ENCODE measurements at regions not wholly inside any gene's neighbourhood (a gene's known extent, or its start where the extent isn't known, plus 50 kb on each side); places are given as distances from the start of the nearest gene placed in this dataset.
"Not testable (repeated sequence)": the region's sequence is repeated elsewhere in the genome, so short reads cannot be mapped to it uniquely, and the experiment has no call there.

DNA sequence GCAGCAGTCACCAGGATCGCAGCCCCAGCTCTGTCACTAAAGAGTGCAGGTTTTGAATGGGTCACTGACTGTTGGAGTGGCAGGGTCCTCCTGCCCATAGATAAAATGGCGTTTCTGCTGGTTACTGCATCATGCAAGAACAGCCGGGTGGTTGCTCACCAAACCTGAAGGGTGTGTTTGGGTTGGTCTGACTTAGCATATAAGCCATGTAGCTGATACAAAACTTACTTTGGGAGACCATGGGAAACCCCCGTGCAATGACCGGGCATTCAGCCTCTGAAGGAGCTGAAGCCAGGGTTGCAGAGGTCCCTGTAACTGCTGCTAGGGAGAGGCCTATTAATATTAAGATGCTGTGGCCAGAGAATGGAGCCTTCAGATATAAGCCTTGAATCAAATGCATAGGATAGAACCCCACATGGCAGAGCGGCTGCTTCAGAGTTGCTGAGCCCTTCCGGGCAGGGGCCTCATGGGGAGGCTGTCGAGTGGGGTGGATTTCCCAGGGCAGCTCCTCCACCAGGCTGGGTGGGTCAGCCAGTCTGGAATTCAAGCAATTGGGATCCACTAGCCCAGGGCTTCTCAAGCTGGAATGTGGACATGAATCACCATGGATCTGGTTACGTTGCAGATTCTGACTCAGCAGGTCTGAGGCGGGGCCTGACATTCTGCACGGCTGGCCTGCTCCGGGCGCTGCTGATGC lies 70.9 kb upstream of the CTBP2 start:
- ChIA-PET CTCF (no interaction called here), POLR2A (no interaction called here)
- TF ChIP-seq, protein P1, sequence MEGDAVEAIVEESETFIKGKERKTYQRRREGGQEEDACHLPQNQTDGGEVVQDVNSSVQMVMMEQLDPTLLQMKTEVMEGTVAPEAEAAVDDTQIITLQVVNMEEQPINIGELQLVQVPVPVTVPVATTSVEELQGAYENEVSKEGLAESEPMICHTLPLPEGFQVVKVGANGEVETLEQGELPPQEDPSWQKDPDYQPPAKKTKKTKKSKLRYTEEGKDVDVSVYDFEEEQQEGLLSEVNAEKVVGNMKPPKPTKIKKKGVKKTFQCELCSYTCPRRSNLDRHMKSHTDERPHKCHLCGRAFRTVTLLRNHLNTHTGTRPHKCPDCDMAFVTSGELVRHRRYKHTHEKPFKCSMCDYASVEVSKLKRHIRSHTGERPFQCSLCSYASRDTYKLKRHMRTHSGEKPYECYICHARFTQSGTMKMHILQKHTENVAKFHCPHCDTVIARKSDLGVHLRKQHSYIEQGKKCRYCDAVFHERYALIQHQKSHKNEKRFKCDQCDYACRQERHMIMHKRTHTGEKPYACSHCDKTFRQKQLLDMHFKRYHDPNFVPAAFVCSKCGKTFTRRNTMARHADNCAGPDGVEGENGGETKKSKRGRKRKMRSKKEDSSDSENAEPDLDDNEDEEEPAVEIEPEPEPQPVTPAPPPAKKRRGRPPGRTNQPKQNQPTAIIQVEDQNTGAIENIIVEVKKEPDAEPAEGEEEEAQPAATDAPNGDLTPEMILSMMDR (IDR thresholded peaks at IDR 0.05; ENCODE audit: control extremely low read depth, extremely low read depth, low read depth, missing control alignments) = no peak
- DNase-seq (ENCODE audit: extremely low spot score) = no peak

DNA sequence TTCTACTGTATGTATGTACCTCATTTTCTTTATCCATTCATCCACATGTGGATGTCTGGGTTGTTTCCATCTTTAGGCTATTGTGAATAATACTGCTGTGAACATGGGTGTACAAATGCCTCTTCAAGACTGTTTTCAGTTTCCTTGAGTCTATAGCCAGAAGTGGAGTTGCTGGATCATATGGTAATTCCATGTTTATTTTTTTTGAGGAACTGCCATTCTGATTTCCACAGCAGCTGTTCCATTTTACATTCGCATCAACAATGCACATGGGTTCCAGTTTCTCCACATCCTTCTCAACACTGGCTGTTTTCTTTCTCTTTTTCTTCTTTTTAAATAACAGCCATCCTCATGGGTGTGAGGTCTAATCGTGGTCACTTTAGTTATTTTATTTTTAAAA lies 69.9 kb upstream of the CTBP2 start:
- POLR2A ChIA-PET = no interaction called here
- DNase-seq (ENCODE audit: extremely low spot score) = no peak
- CTCF ChIA-PET = no interaction called here
- TF ChIP-seq, protein P1 (IDR thresholded peaks at IDR 0.05; ENCODE audit: control extremely low read depth, extremely low read depth, low read depth, missing control alignments) = no peak

DNA sequence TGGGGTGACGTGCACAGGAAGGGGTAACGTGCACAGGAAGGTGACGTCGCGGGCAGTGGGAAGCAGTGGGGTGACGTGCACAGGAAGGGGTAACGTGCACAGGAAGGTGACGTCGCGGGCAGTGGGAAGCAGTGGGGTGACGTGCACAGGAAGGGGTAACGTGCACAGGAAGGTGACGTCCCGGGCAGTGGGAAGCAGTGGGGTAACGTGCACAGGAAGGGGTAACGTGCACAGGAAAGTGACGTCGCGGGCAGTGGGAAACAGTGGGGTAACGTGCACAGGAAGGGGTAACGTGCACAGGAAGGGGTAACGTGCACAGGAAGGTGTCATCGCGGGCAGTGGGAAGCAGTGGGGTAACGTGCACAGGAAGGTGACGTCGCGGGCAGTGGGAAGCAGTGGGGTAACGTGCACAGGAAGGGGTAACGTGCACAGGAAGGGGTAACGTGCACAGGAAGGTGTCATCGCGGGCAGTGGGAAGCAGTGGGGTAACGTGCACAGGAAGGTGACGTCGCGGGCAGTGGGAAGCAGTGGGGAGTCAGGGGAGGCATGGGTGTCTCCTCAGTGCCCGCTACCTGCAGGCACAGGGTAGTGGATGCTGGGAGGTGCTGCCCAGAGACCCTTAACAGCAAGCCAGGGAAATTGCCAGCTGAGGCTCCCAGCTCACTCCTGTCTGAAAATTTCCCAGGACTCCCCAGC lies 68.0 kb upstream of the CTBP2 start:
- DNase-seq (ENCODE audit: extremely low spot score); CTCF ChIA-PET: not testable (repeated sequence)

DNA sequence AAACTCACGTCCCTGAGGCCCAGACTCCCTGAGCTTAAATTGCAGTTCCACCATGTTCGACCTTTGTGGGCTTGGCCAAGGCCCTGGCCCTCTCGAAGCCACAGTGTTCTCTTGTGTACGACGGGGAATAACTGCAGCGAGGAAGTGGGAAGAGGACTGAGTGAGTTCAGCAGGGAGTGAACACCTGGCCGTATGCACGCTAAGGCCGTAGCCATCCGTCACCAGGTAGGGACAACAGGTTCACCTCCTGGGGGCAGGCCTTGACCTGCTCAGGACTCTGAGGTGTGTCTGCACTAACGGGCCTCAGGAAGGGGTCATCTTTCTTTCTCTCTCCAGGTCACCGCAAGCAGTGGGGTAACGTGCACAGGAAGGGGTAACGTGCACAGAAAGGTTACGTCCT lies 67.2 kb upstream of the CTBP2 start:
- TF ChIP-seq, protein P1 (IDR thresholded peaks at IDR 0.05; ENCODE audit: control extremely low read depth, extremely low read depth, low read depth, missing control alignments) = no peak
- no peak for DNase-seq (ENCODE audit: extremely low spot score)
- CTCF ChIA-PET = no interaction called here
- POLR2A ChIA-PET = no interaction called here

More for the DNA sequence above, 68.0 kb upstream of the CTBP2 start:
- POLR2A ChIA-PET = not testable (repeated sequence)

DNA sequence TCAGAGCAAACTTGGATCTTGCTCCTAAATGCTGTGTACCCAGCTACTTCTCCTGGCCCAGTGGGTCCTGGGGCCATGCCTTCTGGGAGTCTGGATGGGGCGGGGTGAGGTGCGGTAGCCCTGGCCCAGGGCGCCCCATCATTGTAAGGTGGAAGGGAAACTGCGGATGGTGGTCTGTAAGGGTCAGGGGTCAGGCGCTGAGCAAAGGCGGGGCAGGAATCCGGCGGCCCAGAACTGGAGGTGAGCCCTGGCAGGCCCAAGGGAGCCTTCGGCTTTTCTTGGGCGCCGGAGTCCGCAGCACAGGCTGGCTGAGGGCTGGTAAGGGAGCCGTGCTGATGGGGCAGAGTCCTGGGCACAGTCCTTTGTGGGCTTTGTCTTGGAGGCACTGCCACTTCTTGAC lies 66.5 kb upstream of the CTBP2 start:
- ChIA-PET POLR2A (no interaction called here), CTCF (no interaction called here)
- TF ChIP-seq, protein P1 (IDR thresholded peaks at IDR 0.05; ENCODE audit: control extremely low read depth, extremely low read depth, low read depth, missing control alignments) = no peak
- no peak for DNase-seq (ENCODE audit: extremely low spot score)

DNA sequence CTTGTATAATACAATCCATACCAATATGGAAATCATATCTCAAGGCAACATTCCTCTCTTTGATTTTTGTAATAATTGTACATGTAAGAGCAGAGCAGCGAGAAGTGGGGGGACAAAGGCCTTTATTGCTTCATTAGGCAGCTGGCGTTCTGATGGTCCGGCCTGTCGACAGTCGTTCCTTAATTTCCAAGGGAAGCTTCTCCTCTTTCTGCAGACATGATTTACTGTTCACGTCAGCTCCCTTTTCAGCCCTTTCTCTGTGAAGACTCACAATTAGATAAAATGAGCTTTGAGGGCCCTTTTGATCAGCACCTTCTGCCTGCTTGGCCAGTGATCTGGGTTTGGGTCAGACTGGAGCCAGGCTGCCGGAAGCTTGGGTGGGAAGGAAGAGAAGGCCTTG lies 65.6 kb upstream of the CTBP2 start:
- ChIA-PET CTCF (no interaction called here), POLR2A (no interaction called here)
- DNase-seq (ENCODE audit: extremely low spot score) = no peak
- TF ChIP-seq, protein P1 (IDR thresholded peaks at IDR 0.05; ENCODE audit: control extremely low read depth, extremely low read depth, low read depth, missing control alignments) = no peak

DNA sequence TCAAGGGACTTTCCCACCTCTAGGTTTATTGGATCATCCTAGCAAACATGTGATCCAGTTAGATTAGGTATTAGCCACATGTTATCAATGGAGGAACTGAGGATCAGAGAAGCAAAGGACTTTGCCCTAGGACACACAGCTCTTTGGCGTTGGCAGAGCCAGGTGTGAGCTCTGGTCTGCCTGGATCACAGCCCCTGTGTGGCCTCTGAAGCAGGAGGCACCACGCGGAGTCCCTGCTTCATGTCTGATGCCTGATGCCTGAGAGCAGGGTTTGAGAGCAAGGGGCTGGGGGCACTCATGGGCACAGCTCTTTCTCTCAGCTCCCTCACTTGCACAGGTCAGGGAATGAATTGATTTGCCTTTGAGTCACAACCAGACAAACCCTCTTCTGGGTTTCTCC lies 64.7 kb upstream of the CTBP2 start:
- POLR2A ChIA-PET = no interaction called here
- no peak for DNase-seq (ENCODE audit: extremely low spot score)
- TF ChIP-seq, protein P1 (IDR thresholded peaks at IDR 0.05; ENCODE audit: control extremely low read depth, extremely low read depth, low read depth, missing control alignments) = no peak
- CTCF ChIA-PET = no interaction called here

Data from GM10248 (cell line).